ENCODE measurements at regions not wholly inside any gene's neighbourhood (a gene's known extent, or its start where the extent isn't known, plus 50 kb on each side); places are given as distances from the start of the nearest gene placed in this dataset.

DNA sequence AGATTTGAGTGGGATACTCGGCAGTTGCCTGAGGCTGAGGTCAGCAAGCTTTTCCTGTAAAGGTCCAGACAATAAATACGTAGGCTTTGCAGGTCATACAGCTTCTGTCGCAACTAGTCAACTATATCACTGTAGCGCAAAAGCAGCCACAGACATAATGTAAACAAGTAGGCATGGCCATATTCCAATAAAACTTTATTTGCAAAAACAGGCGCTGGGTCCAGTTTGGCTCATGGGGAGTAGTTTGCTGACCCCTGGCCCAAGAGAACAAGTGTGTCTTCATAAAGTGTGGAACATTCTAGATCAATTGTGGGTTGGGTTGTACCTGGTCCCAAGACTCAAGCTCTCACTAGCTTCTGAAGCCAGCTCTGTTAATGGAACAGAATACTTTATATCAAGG lies 78.8 kb downstream of the MIS18A start:
- no peak for DNase-seq (ENCODE audit: low read depth, low spot score)
- no peak for FAIRE-seq
- no peak for ATAC-seq
- ChIA-PET RAD21 (ENCODE audit: unreplicated experiment) (no interaction called here), POLR2A (no interaction called here), CTCF (no interaction called here), SMC1A (ENCODE audit: uncharacterized antibody, unreplicated experiment) (no interaction called here)
- Histone ChIP-seq H2AFZ (ENCODE audit: control insufficient read depth, low read depth, low read length) (no peak overlapping the region), H3K36me3 (ENCODE audit: control insufficient read depth in 2 of 2, insufficient read depth in 2 of 2, low read length in 1 of 2) (no peaks in the 10 kb centered on the region), H3K27ac (ENCODE audit: control insufficient read depth, insufficient read depth) (no peak overlapping the region), H3K9me3 (replicated peaks; ENCODE audit: control insufficient read depth, insufficient read depth, low read length) (no peaks in the 10 kb centered on the region; the same call in 2 of the 3 replicates), H4K20me1 (ENCODE audit: control insufficient read depth, insufficient read depth) (no peaks in the 10 kb centered on the region), H3K79me2 (ENCODE audit: control insufficient read depth, insufficient read depth, low read length) (no peaks in the 10 kb centered on the region), H3K4me1 (ENCODE audit: control insufficient read depth, insufficient read depth, low read length) (no peaks in the 10 kb centered on the region), H3K4me3 (no peak overlapping the region), H3K4me2 (ENCODE audit: control insufficient read depth, insufficient read depth) (no peak overlapping the region), H3K27me3 (replicated peaks in 1 of 2; ENCODE audit: control insufficient read depth in 2 of 2, insufficient read depth in 2 of 2, low read length in 1 of 2) (no peaks in the 10 kb centered on the region), H3K9ac (ENCODE audit: control insufficient read depth, insufficient read depth, low read length) (no peak overlapping the region)
- BruUV-seq (replicated peaks), result no TSS peak
- in situ Hi-C loops (cut with MboI) (no loop called here), intact Hi-C loops (cut with micrococcal nuclease; ENCODE audit: unreplicated experiment) (no loop called here)
- TF ChIP-seq YBX1 (IDR thresholded peaks at IDR 0.05), result no peak
- no peak for TF ChIP-seq SMAD5 (IDR thresholded peaks at IDR 0.05; ENCODE audit: low read depth)
- TF ChIP-seq ZZZ3 (IDR thresholded peaks at IDR 0.05; ENCODE audit: control insufficient read depth, insufficient read length, low read depth), result no peak
- TF ChIP-seq RFX5 (IDR thresholded peaks at IDR 0.05; ENCODE audit: low read depth, low read length), result no peak
- 54% methylated on average over 5 of the region's 5 CpGs for WGBS (ENCODE audit: insufficient coverage, insufficient replicate concordance, low lambda C conversion rate, missing lambda C conversion rate)

DNA sequence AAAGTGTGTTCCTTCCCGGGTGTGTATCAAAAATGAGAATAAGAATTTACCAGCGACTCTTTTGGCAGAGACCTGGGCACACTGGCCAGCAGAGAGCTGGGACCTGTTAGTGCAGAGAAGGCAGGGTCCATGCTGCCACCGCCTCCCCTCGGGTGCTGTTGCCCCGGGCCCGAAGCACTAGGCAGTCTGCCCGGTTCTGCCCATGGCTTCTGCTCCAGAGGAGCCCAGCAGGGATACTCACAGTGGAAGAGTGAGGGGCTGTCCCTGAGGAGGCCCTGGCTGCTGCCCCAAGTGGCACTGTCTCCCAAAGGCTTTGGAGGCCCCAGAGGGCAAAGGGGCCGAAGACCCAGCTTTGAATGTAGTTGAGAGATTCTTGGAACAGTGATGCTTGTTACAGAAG lies 80.5 kb downstream of the MIS18A start:
- no peaks in the 10 kb centered on the region for H4K20me1 ChIP-seq (ENCODE audit: control insufficient read depth, insufficient read depth)
- BruUV-seq (replicated peaks), result no TSS peak
- H3K4me3 ChIP-seq, result no peak overlapping the region
- no peaks in the 10 kb centered on the region for H3K79me2 ChIP-seq (ENCODE audit: control insufficient read depth, insufficient read depth, low read length)
- intact Hi-C loops (cut with micrococcal nuclease; ENCODE audit: unreplicated experiment), result no loop called here
- H3K27me3 ChIP-seq (replicated peaks in 1 of 2; ENCODE audit: control insufficient read depth in 2 of 2, insufficient read depth in 2 of 2, low read length in 1 of 2), result no peaks in the 10 kb centered on the region
- no peaks in the 10 kb centered on the region for H3K4me1 ChIP-seq (ENCODE audit: control insufficient read depth, insufficient read depth, low read length)
- FAIRE-seq (no peak), DNase-seq (ENCODE audit: low read depth, low spot score) (no peak), ATAC-seq (no peak)
- H3K36me3 ChIP-seq (ENCODE audit: control insufficient read depth in 2 of 2, insufficient read depth in 2 of 2, low read length in 1 of 2), result no peaks in the 10 kb centered on the region
- in situ Hi-C loops (cut with MboI), result no loop called here
- no peak overlapping the region for H2AFZ ChIP-seq (ENCODE audit: control insufficient read depth, low read depth, low read length)
- no peaks in the 10 kb centered on the region; the same call in 2 of the 3 replicates for H3K9me3 ChIP-seq (replicated peaks; ENCODE audit: control insufficient read depth, insufficient read depth, low read length)
- SMC1A ChIA-PET (ENCODE audit: uncharacterized antibody, unreplicated experiment), result no interaction called here
- RAD21 ChIA-PET (ENCODE audit: unreplicated experiment), result no interaction called here
- H3K4me2 ChIP-seq (ENCODE audit: control insufficient read depth, insufficient read depth), result no peak overlapping the region
- H3K9ac ChIP-seq (ENCODE audit: control insufficient read depth, insufficient read depth, low read length), result no peak overlapping the region
- 27% methylated on average over 8 of the region's 8 CpGs for WGBS (ENCODE audit: insufficient coverage, insufficient replicate concordance, low lambda C conversion rate, missing lambda C conversion rate)
- H3K27ac ChIP-seq (ENCODE audit: control insufficient read depth, insufficient read depth), result no peak overlapping the region
- CTCF ChIA-PET, result no interaction called here
- no peak for TF ChIP-seq RFX5 (IDR thresholded peaks at IDR 0.05; ENCODE audit: low read depth, low read length)
- TF ChIP-seq E4F1 (IDR thresholded peaks at IDR 0.05; ENCODE audit: borderline replicate concordance, partially characterized antibody), result no peak
- no peak for TF ChIP-seq SMAD1 (IDR thresholded peaks at IDR 0.05; ENCODE audit: low read depth, partially characterized antibody)
- no peak for TF ChIP-seq ZBTB4 (CRISPR knock-in tag; IDR thresholded peaks at IDR 0.05)
- TF ChIP-seq MEF2B (IDR thresholded peaks at IDR 0.05; ENCODE audit: partially characterized antibody, poor library complexity, severe bottlenecking), result no peak
- no peak for TF ChIP-seq SMC3 (IDR thresholded peaks at IDR 0.05; ENCODE audit: borderline replicate concordance, low read length)
- TF ChIP-seq CHD2 (IDR thresholded peaks at IDR 0.05; ENCODE audit: borderline replicate concordance, low read depth, low read length), result no peak
- POLR2A ChIA-PET, result no interaction called here
